ENCODE measurements at regions not wholly inside any gene's neighbourhood (a gene's known extent, or its start where the extent isn't known, plus 50 kb on each side); places are given as distances from the start of the nearest gene placed in this dataset.

- no peak for DNase-seq (ENCODE audit: low read depth)
- in situ Hi-C loops (cut with HindIII; ENCODE audit: low sequenced_read_pairs), result no loop called here
- no peak for TF ChIP-seq CTCF (IDR thresholded peaks at IDR 0.05; ENCODE audit: low read depth, low read length, missing control alignments)
- no peak overlapping the region for H3K4me3 ChIP-seq (ENCODE audit: low read depth, low read length)
Observed at GRCh38 chr1:13951793-13952751, 252.1 kb downstream of the PRDM2 start.

DNA sequence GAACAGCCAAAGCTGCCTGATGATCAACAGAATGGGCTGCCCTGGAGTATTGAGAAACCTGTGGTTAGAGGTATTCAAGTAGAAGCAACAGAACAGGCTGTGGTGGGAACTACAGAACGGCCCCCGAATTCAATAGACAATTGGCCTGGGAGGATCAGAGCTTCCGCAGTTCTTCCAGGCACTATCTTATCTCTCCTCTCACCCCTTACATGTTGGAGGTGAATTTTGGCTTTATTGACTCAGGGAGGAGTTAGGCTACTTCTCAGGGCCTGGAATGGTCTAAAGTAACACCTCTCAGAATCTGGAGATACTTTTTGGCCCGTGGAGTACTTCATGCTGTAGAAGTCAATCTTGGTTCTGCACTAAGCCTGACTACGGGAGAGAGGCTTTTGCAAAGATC, 253.0 kb downstream of the PRDM2 start:
- no peak for DNase-seq (ENCODE audit: low read depth)
- TF ChIP-seq CTCF (IDR thresholded peaks at IDR 0.05; ENCODE audit: low read depth, low read length, missing control alignments), result no peak
- no peak overlapping the region for H3K4me3 ChIP-seq (ENCODE audit: low read depth, low read length)
- in situ Hi-C loops (cut with HindIII; ENCODE audit: low sequenced_read_pairs), result no loop called here

DNA sequence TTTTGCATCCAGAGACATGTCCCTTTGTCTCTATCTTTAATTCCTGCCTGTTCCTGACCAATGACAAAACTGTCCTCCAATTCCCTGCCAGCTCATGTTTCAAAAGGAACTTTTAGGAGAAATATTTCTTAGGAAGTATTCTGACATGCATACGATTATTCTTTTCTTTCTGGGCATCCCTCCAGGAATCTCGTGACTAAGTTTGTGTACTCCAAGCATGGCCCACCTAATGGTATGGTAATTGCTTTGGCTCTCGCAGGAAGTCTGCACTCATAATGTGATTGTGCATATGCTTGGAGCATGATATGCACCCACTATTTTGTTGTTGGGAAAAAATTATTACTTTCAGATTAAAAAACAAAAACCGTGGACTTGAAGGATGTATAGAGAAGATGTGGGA, 256.4 kb downstream of the PRDM2 start:
- TF ChIP-seq CTCF (IDR thresholded peaks at IDR 0.05; ENCODE audit: low read depth, low read length, missing control alignments), result no peak
- no peak overlapping the region for H3K4me3 ChIP-seq (ENCODE audit: low read depth, low read length)
- peak; percentile 47 for DNase-seq (ENCODE audit: low read depth)
- in situ Hi-C loops (cut with HindIII; ENCODE audit: low sequenced_read_pairs), result no loop called here

DNA sequence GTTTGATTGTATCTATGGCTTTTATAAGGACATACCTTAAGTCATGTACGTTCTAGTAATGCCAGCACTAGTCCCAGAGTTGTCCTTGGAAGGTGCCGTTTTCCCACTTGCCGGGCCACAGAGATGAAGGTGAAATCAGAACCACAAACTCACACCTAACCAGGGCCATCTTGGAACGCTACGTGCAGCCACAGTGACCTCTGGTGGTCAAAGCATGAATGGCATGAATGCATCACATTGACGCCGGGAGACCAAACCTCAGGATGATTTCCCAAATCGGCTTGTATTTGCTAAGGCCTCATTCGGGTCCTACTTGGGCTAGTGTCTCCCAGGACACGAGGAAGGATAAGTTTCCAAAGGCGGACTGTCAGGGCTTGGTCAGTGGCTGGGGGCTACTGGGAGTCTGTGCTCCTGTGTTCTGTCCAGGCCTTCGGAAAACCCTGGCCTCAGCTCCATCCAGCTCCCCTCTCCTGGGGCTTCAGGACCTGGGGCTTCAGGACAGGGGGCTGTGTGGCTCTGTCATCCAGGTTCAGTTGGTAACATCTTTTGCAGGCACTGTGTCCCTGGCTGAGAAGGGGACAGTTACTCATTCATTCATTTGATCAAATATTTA, 260.5 kb downstream of the PRDM2 start:
- peak; percentile 99 for TF ChIP-seq CTCF (IDR thresholded peaks at IDR 0.05; ENCODE audit: low read depth, low read length, missing control alignments)
- in situ Hi-C loops (cut with HindIII; ENCODE audit: low sequenced_read_pairs), result no loop called here
- DNase-seq (ENCODE audit: low read depth), result peak; percentile 33

GRCh38 chr1:13964768-13965167, 264.8 kb downstream of the PRDM2 start:
- no peak for TF ChIP-seq CTCF (IDR thresholded peaks at IDR 0.05; ENCODE audit: low read depth, low read length, missing control alignments)
- no peak overlapping the region for H3K4me3 ChIP-seq (ENCODE audit: low read depth, low read length)
- no peak for DNase-seq (ENCODE audit: low read depth)
- in situ Hi-C loops (cut with HindIII; ENCODE audit: low sequenced_read_pairs), result no loop called here

More for the DNA sequence above, 260.5 kb downstream of the PRDM2 start:
- H3K4me3 ChIP-seq (ENCODE audit: low read depth, low read length), result no peak overlapping the region

- peak; percentile 73 for DNase-seq (ENCODE audit: low read depth)
- no peak overlapping the region for H3K4me3 ChIP-seq (ENCODE audit: low read depth, low read length)
- in situ Hi-C loops (cut with HindIII; ENCODE audit: low sequenced_read_pairs), result no loop called here
- peak; percentile 73 for TF ChIP-seq CTCF (IDR thresholded peaks at IDR 0.05; ENCODE audit: low read depth, low read length, missing control alignments)
Observed at GRCh38 chr1:13965770-13966398, 265.9 kb downstream of the PRDM2 start.
